ENCODE measurements at regions not wholly inside any gene's neighbourhood (a gene's known extent, or its start where the extent isn't known, plus 50 kb on each side); places are given as distances from the start of the nearest gene placed in this dataset.
"Not testable (repeated sequence)": the region's sequence is repeated elsewhere in the genome, so short reads cannot be mapped to it uniquely, and the experiment has no call there.

GRCh38 chr3:40925231-40925630 is 274.1 kb upstream of the CTNNB1 start:
- H3K27ac ChIP-seq (ENCODE audit: low read length), result no peak overlapping the region
- H3K9ac ChIP-seq (ENCODE audit: low read length in 2 of 2), result no peak overlapping the region
- no peak overlapping the region for H3K4me3 ChIP-seq (ENCODE audit: low read length in 2 of 2)
- no peaks in the 10 kb centered on the region for H3K9me3 ChIP-seq (ENCODE audit: control insufficient read depth in 2 of 2, low read length in 2 of 2)
- H3K27me3 ChIP-seq (ENCODE audit: control insufficient read depth in 1 of 2, insufficient read depth in 2 of 2, low read length in 2 of 2), result no peaks in the 10 kb centered on the region
- H3K36me3 ChIP-seq (ENCODE audit: control insufficient read depth in 2 of 2, insufficient read depth in 2 of 2, low read length in 2 of 2), result no peaks in the 10 kb centered on the region
- H3K4me1 ChIP-seq (ENCODE audit: control insufficient read depth, insufficient read depth, low read length), result no peaks in the 10 kb centered on the region

DNA sequence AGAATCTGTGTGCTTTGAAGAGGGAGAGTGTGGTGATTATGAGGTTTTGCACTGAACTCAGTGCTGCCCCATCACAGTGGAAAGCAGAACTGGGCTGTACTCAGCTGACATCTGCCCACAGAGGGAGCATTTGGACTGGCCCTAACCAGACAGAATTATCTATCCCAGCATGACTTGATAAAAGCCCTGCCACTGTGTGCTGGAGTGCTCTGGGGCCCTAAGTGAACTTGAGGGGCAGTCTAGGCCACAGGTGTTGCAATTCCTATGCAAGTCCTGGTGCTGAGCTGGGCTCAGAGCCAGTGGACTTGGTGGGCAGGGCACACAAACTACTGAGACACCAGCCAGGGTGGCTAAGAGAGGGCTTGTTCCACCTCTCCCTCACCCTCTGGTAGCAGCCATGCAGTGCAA is 269.2 kb upstream of the CTNNB1 start:
- Histone ChIP-seq H3K4me1 (ENCODE audit: control insufficient read depth, insufficient read depth, low read length) (no peaks in the 10 kb centered on the region), H3K4me3 (ENCODE audit: low read length in 2 of 2) (no peak overlapping the region), H3K27me3 (ENCODE audit: control insufficient read depth in 1 of 2, insufficient read depth in 2 of 2, low read length in 2 of 2) (no peaks in the 10 kb centered on the region), H3K9me3 (ENCODE audit: control insufficient read depth in 2 of 2, low read length in 2 of 2) (no peaks in the 10 kb centered on the region), H3K27ac (ENCODE audit: low read length) (no peak overlapping the region), H3K9ac (ENCODE audit: low read length in 2 of 2) (no peak overlapping the region), H3K36me3 (ENCODE audit: control insufficient read depth in 2 of 2, insufficient read depth in 2 of 2, low read length in 2 of 2) (no peaks in the 10 kb centered on the region)

DNA sequence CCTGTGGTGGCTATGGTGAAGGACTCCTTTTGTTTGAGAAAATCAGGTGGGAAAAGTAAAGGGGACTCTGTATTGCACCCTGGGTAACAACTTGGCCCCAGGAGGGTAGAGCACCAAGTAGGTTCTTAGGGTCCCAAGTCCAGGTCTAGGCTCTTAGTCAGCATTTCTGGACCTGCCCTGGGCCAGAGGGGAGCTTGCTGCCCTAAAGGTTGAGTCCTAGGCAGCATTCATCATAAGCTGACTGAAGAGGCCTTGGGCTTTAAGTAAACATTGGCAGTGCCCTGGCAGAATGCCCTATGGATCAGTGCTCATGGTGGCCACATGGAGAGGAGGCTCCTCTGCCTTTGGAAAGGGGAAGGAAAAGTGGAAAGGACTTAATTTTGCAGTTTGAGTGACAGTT is 268.5 kb upstream of the CTNNB1 start:
- H3K36me3 ChIP-seq (ENCODE audit: control insufficient read depth in 2 of 2, insufficient read depth in 2 of 2, low read length in 2 of 2), result no peaks in the 10 kb centered on the region
- H3K9ac ChIP-seq (ENCODE audit: low read length in 2 of 2), result no peak overlapping the region
- H3K27ac ChIP-seq (ENCODE audit: low read length), result no peak overlapping the region
- no peak overlapping the region for H3K4me3 ChIP-seq (ENCODE audit: low read length in 2 of 2)
- no peaks in the 10 kb centered on the region for H3K4me1 ChIP-seq (ENCODE audit: control insufficient read depth, insufficient read depth, low read length)
- no peaks in the 10 kb centered on the region for H3K27me3 ChIP-seq (ENCODE audit: control insufficient read depth in 1 of 2, insufficient read depth in 2 of 2, low read length in 2 of 2)
- no peaks in the 10 kb centered on the region for H3K9me3 ChIP-seq (ENCODE audit: control insufficient read depth in 2 of 2, low read length in 2 of 2)

DNA sequence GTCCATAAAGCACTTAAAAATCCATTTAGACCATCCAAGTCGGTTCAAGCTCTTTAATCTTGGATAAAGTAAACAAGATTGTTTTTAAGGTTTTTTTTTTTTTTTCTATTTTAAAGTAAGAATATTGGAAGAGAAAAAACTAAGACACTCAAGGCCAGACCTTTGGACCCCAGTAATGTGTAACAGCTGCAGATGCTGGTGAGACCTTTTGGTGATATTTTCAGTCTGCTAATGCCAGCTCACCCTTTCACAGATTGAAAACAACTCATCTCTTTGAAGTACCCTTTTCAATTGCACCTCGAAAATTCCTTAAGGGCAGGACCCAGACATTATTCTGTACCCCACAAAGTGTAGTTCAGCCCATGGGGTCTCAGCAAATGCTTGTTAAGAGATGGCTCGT is 260.7 kb upstream of the CTNNB1 start:
- H3K27ac ChIP-seq (ENCODE audit: low read length), result no peak overlapping the region
- H3K4me1 ChIP-seq (ENCODE audit: control insufficient read depth, insufficient read depth, low read length), result peaks cover 3% of the 10 kb centered on the region
- no peaks in the 10 kb centered on the region for H3K9me3 ChIP-seq (ENCODE audit: control insufficient read depth in 2 of 2, low read length in 2 of 2)
- H3K9ac ChIP-seq (ENCODE audit: low read length in 2 of 2), result no peak overlapping the region
- H3K4me3 ChIP-seq (ENCODE audit: low read length in 2 of 2), result no peak overlapping the region
- no peaks in the 10 kb centered on the region for H3K36me3 ChIP-seq (ENCODE audit: control insufficient read depth in 2 of 2, insufficient read depth in 2 of 2, low read length in 2 of 2)
- H3K27me3 ChIP-seq (ENCODE audit: control insufficient read depth in 1 of 2, insufficient read depth in 2 of 2, low read length in 2 of 2), result no peaks in the 10 kb centered on the region

DNA sequence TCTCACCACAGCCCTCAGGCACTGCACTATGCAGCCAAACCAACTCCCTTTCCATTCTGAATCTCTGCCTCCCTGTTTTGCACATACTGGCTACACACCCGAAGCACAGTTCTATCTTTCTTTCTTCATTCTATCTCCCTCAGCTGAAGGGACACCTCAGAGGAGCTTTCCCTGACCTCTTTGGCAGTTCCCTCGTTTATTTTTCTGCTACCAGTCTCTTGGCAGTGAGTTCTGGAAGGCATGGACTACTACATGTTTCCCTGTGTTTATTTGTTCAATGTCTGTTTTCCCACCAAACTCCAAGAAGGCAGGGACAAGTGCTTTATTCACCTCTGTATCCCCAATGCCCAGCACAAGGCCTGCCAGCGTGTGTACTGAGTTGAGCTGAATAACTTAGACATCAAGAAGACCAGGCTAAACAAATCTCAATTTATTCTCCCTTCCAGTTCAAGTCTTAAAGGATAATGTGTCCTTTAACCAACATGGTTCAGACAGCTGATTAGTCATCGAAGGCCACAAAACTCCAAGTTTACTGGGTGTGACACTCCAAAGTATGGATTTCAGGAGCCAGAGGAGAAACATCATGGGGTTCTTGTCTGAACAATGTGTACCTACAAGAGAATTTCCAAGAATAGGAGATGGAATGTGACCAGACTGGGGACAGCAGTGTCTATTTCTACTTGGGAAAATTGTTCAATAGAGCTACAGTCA is 260.1 kb upstream of the CTNNB1 start:
- peaks cover 3% of the 10 kb centered on the region for H3K4me1 ChIP-seq (ENCODE audit: control insufficient read depth, insufficient read depth, low read length)
- no peak overlapping the region for H3K27ac ChIP-seq (ENCODE audit: low read length)
- no peaks in the 10 kb centered on the region for H3K9me3 ChIP-seq (ENCODE audit: control insufficient read depth in 2 of 2, low read length in 2 of 2)
- H3K27me3 ChIP-seq (ENCODE audit: control insufficient read depth in 1 of 2, insufficient read depth in 2 of 2, low read length in 2 of 2), result no peaks in the 10 kb centered on the region
- H3K36me3 ChIP-seq (ENCODE audit: control insufficient read depth in 2 of 2, insufficient read depth in 2 of 2, low read length in 2 of 2), result no peaks in the 10 kb centered on the region
- H3K9ac ChIP-seq (ENCODE audit: low read length in 2 of 2), result no peak overlapping the region
- H3K4me3 ChIP-seq (ENCODE audit: low read length in 2 of 2), result no peak overlapping the region

- Histone ChIP-seq H3K4me1 (ENCODE audit: control insufficient read depth, insufficient read depth, low read length) (peaks cover 3% of the 10 kb centered on the region), H3K9me3 (ENCODE audit: control insufficient read depth in 2 of 2, low read length in 2 of 2) (no peaks in the 10 kb centered on the region), H3K27ac (ENCODE audit: low read length) (no peak overlapping the region), H3K4me3 (ENCODE audit: low read length in 2 of 2) (no peak overlapping the region), H3K9ac (ENCODE audit: low read length in 2 of 2) (no peak overlapping the region), H3K36me3 (ENCODE audit: control insufficient read depth in 2 of 2, insufficient read depth in 2 of 2, low read length in 2 of 2) (no peaks in the 10 kb centered on the region), H3K27me3 (ENCODE audit: control insufficient read depth in 1 of 2, insufficient read depth in 2 of 2, low read length in 2 of 2) (no peaks in the 10 kb centered on the region)
Measured at GRCh38 chr3:40939741-40940130, 259.6 kb upstream of the CTNNB1 start.

- H3K4me1 ChIP-seq (ENCODE audit: control insufficient read depth, insufficient read depth, low read length), result peaks cover 3% of the 10 kb centered on the region
- no peaks in the 10 kb centered on the region for H3K9me3 ChIP-seq (ENCODE audit: control insufficient read depth in 2 of 2, low read length in 2 of 2)
- H3K4me3 ChIP-seq (ENCODE audit: low read length in 2 of 2), result no peak overlapping the region
- no peak overlapping the region for H3K9ac ChIP-seq (ENCODE audit: low read length in 2 of 2)
- H3K27ac ChIP-seq (ENCODE audit: low read length), result no peak overlapping the region
- no peaks in the 10 kb centered on the region for H3K36me3 ChIP-seq (ENCODE audit: control insufficient read depth in 2 of 2, insufficient read depth in 2 of 2, low read length in 2 of 2)
- no peaks in the 10 kb centered on the region for H3K27me3 ChIP-seq (ENCODE audit: control insufficient read depth in 1 of 2, insufficient read depth in 2 of 2, low read length in 2 of 2)
Measured at GRCh38 chr3:40940651-40941050, 258.7 kb upstream of the CTNNB1 start.

DNA sequence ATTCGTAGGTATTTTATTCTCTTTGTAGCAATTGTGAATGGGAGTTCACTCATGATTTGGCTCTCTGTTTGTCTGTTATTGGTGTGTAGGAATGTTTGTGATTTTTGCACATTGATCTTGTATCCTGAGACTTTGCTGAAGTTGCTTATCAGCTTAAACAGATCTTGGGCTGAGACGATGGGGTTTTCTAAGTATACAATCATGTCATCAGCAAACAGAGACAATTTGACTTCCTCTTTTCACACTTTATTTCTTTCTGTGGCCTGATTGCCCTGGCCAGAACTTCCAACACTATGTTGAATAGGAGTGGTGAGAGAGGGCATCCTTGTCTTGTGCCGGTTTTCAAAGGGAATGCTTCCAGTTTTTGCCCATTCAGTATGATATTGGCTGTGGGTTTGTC is 252.3 kb upstream of the CTNNB1 start:
- not testable (repeated sequence) for H3K36me3 ChIP-seq (ENCODE audit: control insufficient read depth in 2 of 2, insufficient read depth in 2 of 2, low read length in 2 of 2); H3K27ac ChIP-seq (ENCODE audit: low read length); H3K4me1 ChIP-seq (ENCODE audit: control insufficient read depth, insufficient read depth, low read length); H3K4me3 ChIP-seq (ENCODE audit: low read length in 2 of 2); H3K9ac ChIP-seq (ENCODE audit: low read length in 2 of 2); H3K9me3 ChIP-seq (ENCODE audit: control insufficient read depth in 2 of 2, low read length in 2 of 2); H3K27me3 ChIP-seq (ENCODE audit: control insufficient read depth in 1 of 2, insufficient read depth in 2 of 2, low read length in 2 of 2)

DNA sequence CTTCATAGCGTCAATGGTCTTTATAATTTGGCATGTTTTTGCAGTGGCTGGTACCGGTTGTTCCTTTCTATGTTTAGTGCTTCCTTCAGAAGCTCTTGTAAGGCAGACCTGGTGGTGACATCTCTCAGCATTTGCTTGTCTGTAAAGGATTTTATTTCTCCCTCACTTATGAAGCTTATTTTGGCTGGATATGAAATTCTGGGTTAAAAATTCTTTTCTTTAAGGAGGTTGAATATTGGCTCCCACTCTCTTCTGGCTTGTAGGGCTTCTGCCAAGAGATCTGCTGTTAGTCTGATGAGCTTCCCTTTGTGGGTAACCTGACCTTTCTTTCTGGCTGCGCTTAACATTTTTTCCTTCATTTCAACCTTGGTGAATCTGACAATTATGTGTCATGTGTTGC is 250.0 kb upstream of the CTNNB1 start:
- not testable (repeated sequence) for H3K4me1 ChIP-seq (ENCODE audit: control insufficient read depth, insufficient read depth, low read length); H3K27me3 ChIP-seq (ENCODE audit: control insufficient read depth in 1 of 2, insufficient read depth in 2 of 2, low read length in 2 of 2); H3K9ac ChIP-seq (ENCODE audit: low read length in 2 of 2); H3K4me3 ChIP-seq (ENCODE audit: low read length in 2 of 2); H3K9me3 ChIP-seq (ENCODE audit: control insufficient read depth in 2 of 2, low read length in 2 of 2); H3K27ac ChIP-seq (ENCODE audit: low read length); H3K36me3 ChIP-seq (ENCODE audit: control insufficient read depth in 2 of 2, insufficient read depth in 2 of 2, low read length in 2 of 2)

DNA sequence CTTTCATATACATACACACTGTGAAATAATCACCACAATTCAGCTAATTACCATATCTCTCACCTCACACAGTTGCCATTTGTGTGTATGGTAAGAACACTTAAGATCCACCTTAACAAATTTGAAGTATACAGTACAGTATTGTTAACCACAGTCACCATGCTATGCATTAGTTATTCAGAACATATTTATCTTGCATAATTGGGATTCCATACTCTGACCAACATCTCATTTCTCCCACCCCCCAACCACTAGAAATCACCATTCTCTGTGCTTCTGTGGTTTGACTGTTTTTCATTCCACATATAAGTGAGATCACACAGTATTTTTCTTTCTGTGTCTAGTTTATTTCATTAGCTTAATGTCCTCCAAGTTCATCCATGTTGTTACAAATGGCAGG is 247.7 kb upstream of the CTNNB1 start:
- Histone ChIP-seq H3K9me3 (ENCODE audit: control insufficient read depth in 2 of 2, low read length in 2 of 2) (peaks cover 0 to 3% of the 10 kb centered on the region in 2 donors), H3K9ac (ENCODE audit: low read length in 2 of 2) (no peak overlapping the region), H3K27me3 (ENCODE audit: control insufficient read depth in 1 of 2, insufficient read depth in 2 of 2, low read length in 2 of 2) (no peaks in the 10 kb centered on the region), H3K4me1 (ENCODE audit: control insufficient read depth, insufficient read depth, low read length) (no peaks in the 10 kb centered on the region), H3K27ac (ENCODE audit: low read length) (no peak overlapping the region), H3K36me3 (ENCODE audit: control insufficient read depth in 2 of 2, insufficient read depth in 2 of 2, low read length in 2 of 2) (no peaks in the 10 kb centered on the region), H3K4me3 (ENCODE audit: low read length in 2 of 2) (no peak overlapping the region)

GRCh38 chr3:40961104-40961857 is 238.0 kb upstream of the CTNNB1 start:
- H3K4me1 ChIP-seq (ENCODE audit: control insufficient read depth, insufficient read depth, low read length), result no peaks in the 10 kb centered on the region
- no peak overlapping the region for H3K27ac ChIP-seq (ENCODE audit: low read length)
- H3K9ac ChIP-seq (ENCODE audit: low read length in 2 of 2), result no peak overlapping the region
- H3K36me3 ChIP-seq (ENCODE audit: control insufficient read depth in 2 of 2, insufficient read depth in 2 of 2, low read length in 2 of 2), result no peaks in the 10 kb centered on the region
- no peaks in the 10 kb centered on the region for H3K27me3 ChIP-seq (ENCODE audit: control insufficient read depth in 1 of 2, insufficient read depth in 2 of 2, low read length in 2 of 2)
- no peaks in the 10 kb centered on the region for H3K9me3 ChIP-seq (ENCODE audit: control insufficient read depth in 2 of 2, low read length in 2 of 2)
- no peak overlapping the region for H3K4me3 ChIP-seq (ENCODE audit: low read length in 2 of 2)
